ENCODE measurements at regions not wholly inside any gene's neighbourhood (a gene's known extent, or its start where the extent isn't known, plus 50 kb on each side); places are given as distances from the start of the nearest gene placed in this dataset.
"Not testable (repeated sequence)": the region's sequence is repeated elsewhere in the genome, so short reads cannot be mapped to it uniquely, and the experiment has no call there.

GRCh38 chr11:42768576-42768975 lies 543.2 kb upstream of the API5 start:
- Histone ChIP-seq H3K4me1 (ENCODE audit: control insufficient read depth in 2 of 2, insufficient read depth in 2 of 2, low read length in 2 of 2) (no peaks in the 10 kb centered on the region), H3K27me3 (ENCODE audit: control insufficient read depth in 2 of 2, insufficient read depth in 2 of 2, low read length in 2 of 2) (no peaks in the 10 kb centered on the region), H3K9ac (ENCODE audit: low read depth in 1 of 2, low read length in 2 of 2) (no peak overlapping the region), H3K36me3 (ENCODE audit: control insufficient read depth in 2 of 2, insufficient read depth in 2 of 2, low read length in 2 of 2) (no peaks in the 10 kb centered on the region), H3K27ac (ENCODE audit: low read depth in 2 of 2, low read length in 2 of 2) (no peak overlapping the region), H3K9me3 (ENCODE audit: control insufficient read depth in 2 of 2, low read length in 2 of 2) (no peaks in the 10 kb centered on the region), H3K4me3 (ENCODE audit: low read length in 2 of 2) (no peak overlapping the region)

GRCh38 chr11:42770444-42771065 lies 541.2 kb upstream of the API5 start:
- Histone ChIP-seq H3K27me3 (ENCODE audit: control insufficient read depth in 2 of 2, insufficient read depth in 2 of 2, low read length in 2 of 2) (no peaks in the 10 kb centered on the region), H3K9me3 (ENCODE audit: control insufficient read depth in 2 of 2, low read length in 2 of 2) (no peaks in the 10 kb centered on the region), H3K4me1 (ENCODE audit: control insufficient read depth in 2 of 2, insufficient read depth in 2 of 2, low read length in 2 of 2) (no peaks in the 10 kb centered on the region), H3K36me3 (ENCODE audit: control insufficient read depth in 2 of 2, insufficient read depth in 2 of 2, low read length in 2 of 2) (no peaks in the 10 kb centered on the region), H3K4me3 (ENCODE audit: low read length in 2 of 2) (no peak overlapping the region), H3K9ac (ENCODE audit: low read depth in 1 of 2, low read length in 2 of 2) (no peak overlapping the region), H3K27ac (ENCODE audit: low read depth in 2 of 2, low read length in 2 of 2) (no peak overlapping the region)

GRCh38 chr11:42772886-42773285 lies 538.9 kb upstream of the API5 start:
- Histone ChIP-seq H3K9ac (ENCODE audit: low read depth in 1 of 2, low read length in 2 of 2) (no peak overlapping the region), H3K4me1 (ENCODE audit: control insufficient read depth in 2 of 2, insufficient read depth in 2 of 2, low read length in 2 of 2) (no peaks in the 10 kb centered on the region), H3K27ac (ENCODE audit: low read depth in 2 of 2, low read length in 2 of 2) (no peak overlapping the region), H3K4me3 (ENCODE audit: low read length in 2 of 2) (no peak overlapping the region), H3K27me3 (ENCODE audit: control insufficient read depth in 2 of 2, insufficient read depth in 2 of 2, low read length in 2 of 2) (no peaks in the 10 kb centered on the region), H3K36me3 (ENCODE audit: control insufficient read depth in 2 of 2, insufficient read depth in 2 of 2, low read length in 2 of 2) (no peaks in the 10 kb centered on the region), H3K9me3 (ENCODE audit: control insufficient read depth in 2 of 2, low read length in 2 of 2) (no peaks in the 10 kb centered on the region)

- Histone ChIP-seq H3K9me3 (ENCODE audit: control insufficient read depth in 2 of 2, low read length in 2 of 2) (no peaks in the 10 kb centered on the region), H3K27me3 (ENCODE audit: control insufficient read depth in 2 of 2, insufficient read depth in 2 of 2, low read length in 2 of 2) (no peaks in the 10 kb centered on the region), H3K9ac (ENCODE audit: low read depth in 1 of 2, low read length in 2 of 2) (no peak overlapping the region), H3K4me1 (ENCODE audit: control insufficient read depth in 2 of 2, insufficient read depth in 2 of 2, low read length in 2 of 2) (no peaks in the 10 kb centered on the region), H3K36me3 (ENCODE audit: control insufficient read depth in 2 of 2, insufficient read depth in 2 of 2, low read length in 2 of 2) (no peaks in the 10 kb centered on the region), H3K4me3 (ENCODE audit: low read length in 2 of 2) (no peak overlapping the region), H3K27ac (ENCODE audit: low read depth in 2 of 2, low read length in 2 of 2) (no peak overlapping the region)
These were observed 538.1 kb upstream of the API5 start for GRCh38 chr11:42773729-42774128.

- Histone ChIP-seq H3K9me3 (ENCODE audit: control insufficient read depth in 2 of 2, low read length in 2 of 2) (no peaks in the 10 kb centered on the region), H3K9ac (ENCODE audit: low read depth in 1 of 2, low read length in 2 of 2) (no peak overlapping the region)
These were observed 537.2 kb upstream of the API5 start for GRCh38 chr11:42774567-42774966.

GRCh38 chr11:42777776-42778175 lies 534.0 kb upstream of the API5 start:
- Histone ChIP-seq H3K9ac (ENCODE audit: low read depth in 1 of 2, low read length in 2 of 2) (no peak overlapping the region), H3K36me3 (ENCODE audit: control insufficient read depth in 2 of 2, insufficient read depth in 2 of 2, low read length in 2 of 2) (no peaks in the 10 kb centered on the region), H3K27ac (ENCODE audit: low read depth in 2 of 2, low read length in 2 of 2) (no peak overlapping the region), H3K9me3 (ENCODE audit: control insufficient read depth in 2 of 2, low read length in 2 of 2) (peaks cover 0 to 2% of the 10 kb centered on the region in 2 donors), H3K4me3 (ENCODE audit: low read length in 2 of 2) (no peak overlapping the region), H3K4me1 (ENCODE audit: control insufficient read depth in 2 of 2, insufficient read depth in 2 of 2, low read length in 2 of 2) (no peaks in the 10 kb centered on the region), H3K27me3 (ENCODE audit: control insufficient read depth in 2 of 2, insufficient read depth in 2 of 2, low read length in 2 of 2) (no peaks in the 10 kb centered on the region)

More at GRCh38 chr11:42774567-42774966, 537.2 kb upstream of the API5 start:
- Histone ChIP-seq H3K27ac (ENCODE audit: low read depth in 2 of 2, low read length in 2 of 2) (no peak overlapping the region), H3K27me3 (ENCODE audit: control insufficient read depth in 2 of 2, insufficient read depth in 2 of 2, low read length in 2 of 2) (no peaks in the 10 kb centered on the region), H3K4me3 (ENCODE audit: low read length in 2 of 2) (no peak overlapping the region), H3K36me3 (ENCODE audit: control insufficient read depth in 2 of 2, insufficient read depth in 2 of 2, low read length in 2 of 2) (no peaks in the 10 kb centered on the region), H3K4me1 (ENCODE audit: control insufficient read depth in 2 of 2, insufficient read depth in 2 of 2, low read length in 2 of 2) (no peaks in the 10 kb centered on the region)

- no peaks in the 10 kb centered on the region for H3K4me1 ChIP-seq (ENCODE audit: control insufficient read depth in 2 of 2, insufficient read depth in 2 of 2, low read length in 2 of 2)
- H3K4me3 ChIP-seq (ENCODE audit: low read length in 2 of 2): no peak overlapping the region
- no peak overlapping the region for H3K9ac ChIP-seq (ENCODE audit: low read depth in 1 of 2, low read length in 2 of 2)
- no peak overlapping the region for H3K27ac ChIP-seq (ENCODE audit: low read depth in 2 of 2, low read length in 2 of 2)
- no peaks in the 10 kb centered on the region for H3K27me3 ChIP-seq (ENCODE audit: control insufficient read depth in 2 of 2, insufficient read depth in 2 of 2, low read length in 2 of 2)
- no peaks in the 10 kb centered on the region for H3K36me3 ChIP-seq (ENCODE audit: control insufficient read depth in 2 of 2, insufficient read depth in 2 of 2, low read length in 2 of 2)
- H3K9me3 ChIP-seq (ENCODE audit: control insufficient read depth in 2 of 2, low read length in 2 of 2): peaks cover 0 to 2% of the 10 kb centered on the region in 2 donors
These were observed 533.6 kb upstream of the API5 start for GRCh38 chr11:42778193-42778592.

GRCh38 chr11:42779555-42779954 lies 532.2 kb upstream of the API5 start:
- no peak overlapping the region for H3K27ac ChIP-seq (ENCODE audit: low read depth in 2 of 2, low read length in 2 of 2)

GRCh38 chr11:42786981-42787380 lies 524.8 kb upstream of the API5 start:
- Histone ChIP-seq H3K9me3 (ENCODE audit: control insufficient read depth in 2 of 2, low read length in 2 of 2) (no peaks in the 10 kb centered on the region), H3K27me3 (ENCODE audit: control insufficient read depth in 2 of 2, insufficient read depth in 2 of 2, low read length in 2 of 2) (no peaks in the 10 kb centered on the region), H3K4me3 (ENCODE audit: low read length in 2 of 2) (no peak overlapping the region), H3K27ac (ENCODE audit: low read depth in 2 of 2, low read length in 2 of 2) (no peak overlapping the region), H3K36me3 (ENCODE audit: control insufficient read depth in 2 of 2, insufficient read depth in 2 of 2, low read length in 2 of 2) (no peaks in the 10 kb centered on the region), H3K4me1 (ENCODE audit: control insufficient read depth in 2 of 2, insufficient read depth in 2 of 2, low read length in 2 of 2) (no peaks in the 10 kb centered on the region), H3K9ac (ENCODE audit: low read depth in 1 of 2, low read length in 2 of 2) (no peak overlapping the region)

More at GRCh38 chr11:42779555-42779954, 532.2 kb upstream of the API5 start:
- no peak overlapping the region for H3K4me3 ChIP-seq (ENCODE audit: low read length in 2 of 2)
- H3K4me1 ChIP-seq (ENCODE audit: control insufficient read depth in 2 of 2, insufficient read depth in 2 of 2, low read length in 2 of 2): no peaks in the 10 kb centered on the region
- H3K36me3 ChIP-seq (ENCODE audit: control insufficient read depth in 2 of 2, insufficient read depth in 2 of 2, low read length in 2 of 2): no peaks in the 10 kb centered on the region
- H3K9me3 ChIP-seq (ENCODE audit: control insufficient read depth in 2 of 2, low read length in 2 of 2): peaks cover 0 to 2% of the 10 kb centered on the region in 2 donors
- no peak overlapping the region for H3K9ac ChIP-seq (ENCODE audit: low read depth in 1 of 2, low read length in 2 of 2)
- no peaks in the 10 kb centered on the region for H3K27me3 ChIP-seq (ENCODE audit: control insufficient read depth in 2 of 2, insufficient read depth in 2 of 2, low read length in 2 of 2)

- H3K27ac ChIP-seq (ENCODE audit: low read depth in 2 of 2, low read length in 2 of 2); H3K27me3 ChIP-seq (ENCODE audit: control insufficient read depth in 2 of 2, insufficient read depth in 2 of 2, low read length in 2 of 2); H3K36me3 ChIP-seq (ENCODE audit: control insufficient read depth in 2 of 2, insufficient read depth in 2 of 2, low read length in 2 of 2); H3K9me3 ChIP-seq (ENCODE audit: control insufficient read depth in 2 of 2, low read length in 2 of 2); H3K4me3 ChIP-seq (ENCODE audit: low read length in 2 of 2); H3K9ac ChIP-seq (ENCODE audit: low read depth in 1 of 2, low read length in 2 of 2); H3K4me1 ChIP-seq (ENCODE audit: control insufficient read depth in 2 of 2, insufficient read depth in 2 of 2, low read length in 2 of 2): not testable (repeated sequence)
These were observed 516.3 kb upstream of the API5 start for GRCh38 chr11:42795483-42795882.

- no peak overlapping the region for H3K4me3 ChIP-seq (ENCODE audit: low read length in 2 of 2)
- H3K4me1 ChIP-seq (ENCODE audit: control insufficient read depth in 2 of 2, insufficient read depth in 2 of 2, low read length in 2 of 2): no peaks in the 10 kb centered on the region
- no peaks in the 10 kb centered on the region for H3K27me3 ChIP-seq (ENCODE audit: control insufficient read depth in 2 of 2, insufficient read depth in 2 of 2, low read length in 2 of 2)
- no peak overlapping the region for H3K9ac ChIP-seq (ENCODE audit: low read depth in 1 of 2, low read length in 2 of 2)
- H3K36me3 ChIP-seq (ENCODE audit: control insufficient read depth in 2 of 2, insufficient read depth in 2 of 2, low read length in 2 of 2): no peaks in the 10 kb centered on the region
- no peaks in the 10 kb centered on the region for H3K9me3 ChIP-seq (ENCODE audit: control insufficient read depth in 2 of 2, low read length in 2 of 2)
- H3K27ac ChIP-seq (ENCODE audit: low read depth in 2 of 2, low read length in 2 of 2): no peak overlapping the region
These were observed 511.8 kb upstream of the API5 start for GRCh38 chr11:42800041-42800440.

All from mucosa of rectum (tissue), 2 donors.